K562 (cell line): ENCODE measurements at regions not wholly inside any gene's neighbourhood (a gene's known extent, or its start where the extent isn't known, plus 50 kb on each side); places are given as distances from the start of the nearest gene placed in this dataset.

ENCODE experiments used
- CREB1 ChIP-seq, 2 experiments: sonication (generic) in 1 of 2; formaldehyde crosslinking in 1 of 2; IDR thresholded peaks; 2 replicates each; pipeline versions ENCODE4 v1.6.1 to v1.8.0; 2012 to 2022; ENCODE audit warnings: inconsistent platforms in 1 of 2, mild to moderate bottlenecking in 1 of 2, missing genetic modification reagents in 1 of 2, moderate library complexity in 1 of 2
- CXXC5 ChIP-seq: fragments of 250-450 bp; sonication (Bioruptor Pico); IDR thresholded peaks from 2 replicates; pipeline ENCODE4 v1.8.0; 2022; ENCODE audit warnings: inconsistent platforms, mild to moderate bottlenecking, moderate library complexity
- FOS ChIP-seq: IDR thresholded peaks from 3 replicates; pipeline ENCODE4 v1.6.1; 2011; ENCODE audit not compliant: insufficient read length; ENCODE audit errors: extremely low read depth
- NBN ChIP-seq: fragments of 450-650 bp; IDR thresholded peaks from 2 replicates; pipeline ENCODE4 v1.6.1; 2016; ENCODE audit warnings: low read depth, mild to moderate bottlenecking
- OTX1 ChIP-seq: fragments of 450-650 bp; formaldehyde crosslinking; IDR thresholded peaks from 2 replicates; pipeline ENCODE4 v1.4.0; 2022; ENCODE audit warnings: mild to moderate bottlenecking
- PHF20 ChIP-seq: fragments of 450-650 bp; IDR thresholded peaks from 2 replicates; pipeline ENCODE4 v1.6.1; 2018; ENCODE audit not compliant: partially characterized antibody
- TAF7 ChIP-seq: fragments of 450-650 bp; IDR thresholded peaks from 2 replicates; pipeline ENCODE4 v1.6.1; 2016; ENCODE audit warnings: missing genetic modification characterization, missing compliant biosample characterization
- U2AF1 ChIP-seq: fragments of 200-400 bp; formaldehyde crosslinking; optimal IDR thresholded peaks from 2 replicates; pipeline ENCODE3; 2017; ENCODE audit warnings: mild to moderate bottlenecking, low read depth, low read length, moderate library complexity
- ZBTB33 ChIP-seq: sonication (generic); formaldehyde crosslinking; IDR thresholded peaks from 2 replicates; pipeline ENCODE4 v1.8.1; 2023; ENCODE audit warnings: mild to moderate bottlenecking, missing genetic modification reagents
- ZNF76 ChIP-seq: fragments of 250-450 bp; sonication (Bioruptor Pico); IDR thresholded peaks from 2 replicates; pipeline ENCODE4 v1.4.0; 2020; ENCODE audit warnings: mild to moderate bottlenecking, moderate library complexity, borderline replicate concordance
- TF ChIP-seq, protein P1 (sequence below): sonication (generic); formaldehyde crosslinking; IDR thresholded peaks from 2 replicates; pipeline ENCODE4 v1.8.0; 2023; ENCODE audit warnings: mild to moderate bottlenecking, missing genetic modification reagents

DNA sequence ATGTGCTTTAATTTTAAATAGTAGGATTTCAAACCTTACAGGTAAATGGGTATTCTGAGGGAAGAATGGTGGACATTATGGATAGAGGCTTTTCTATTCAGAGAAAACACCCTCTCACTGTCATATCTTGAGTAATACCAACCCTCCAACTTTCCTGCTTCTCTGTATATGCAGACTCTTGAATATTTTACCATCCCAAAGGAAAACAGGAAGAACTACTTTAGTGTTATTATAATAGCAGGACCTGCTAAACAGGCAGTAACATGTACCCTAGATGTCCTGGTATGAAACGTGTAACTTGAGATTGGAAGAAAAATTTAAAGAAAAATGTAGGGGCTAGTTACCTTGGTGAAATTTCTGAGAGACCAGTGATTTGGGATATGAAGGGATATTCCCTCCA is 82.9 kb upstream of the TRHDE start (continued):
- TF ChIP-seq U2AF1 (no peak), CREB1 (IDR thresholded peaks at IDR 0.05) (no peak), CREB1 (CRISPR knock-in tag; IDR thresholded peaks at IDR 0.05) (no peak), NBN (no peak), ZNF76 (no peak), ZBTB33 (CRISPR knock-in tag) (no peak), PHF20 (no peak), CXXC5 (CRISPR knock-in tag) (no peak), FOS (no peak), OTX1 (CRISPR knock-in tag) (no peak), TAF7 (tag) (no peak)
- TF ChIP-seq, protein P1, sequence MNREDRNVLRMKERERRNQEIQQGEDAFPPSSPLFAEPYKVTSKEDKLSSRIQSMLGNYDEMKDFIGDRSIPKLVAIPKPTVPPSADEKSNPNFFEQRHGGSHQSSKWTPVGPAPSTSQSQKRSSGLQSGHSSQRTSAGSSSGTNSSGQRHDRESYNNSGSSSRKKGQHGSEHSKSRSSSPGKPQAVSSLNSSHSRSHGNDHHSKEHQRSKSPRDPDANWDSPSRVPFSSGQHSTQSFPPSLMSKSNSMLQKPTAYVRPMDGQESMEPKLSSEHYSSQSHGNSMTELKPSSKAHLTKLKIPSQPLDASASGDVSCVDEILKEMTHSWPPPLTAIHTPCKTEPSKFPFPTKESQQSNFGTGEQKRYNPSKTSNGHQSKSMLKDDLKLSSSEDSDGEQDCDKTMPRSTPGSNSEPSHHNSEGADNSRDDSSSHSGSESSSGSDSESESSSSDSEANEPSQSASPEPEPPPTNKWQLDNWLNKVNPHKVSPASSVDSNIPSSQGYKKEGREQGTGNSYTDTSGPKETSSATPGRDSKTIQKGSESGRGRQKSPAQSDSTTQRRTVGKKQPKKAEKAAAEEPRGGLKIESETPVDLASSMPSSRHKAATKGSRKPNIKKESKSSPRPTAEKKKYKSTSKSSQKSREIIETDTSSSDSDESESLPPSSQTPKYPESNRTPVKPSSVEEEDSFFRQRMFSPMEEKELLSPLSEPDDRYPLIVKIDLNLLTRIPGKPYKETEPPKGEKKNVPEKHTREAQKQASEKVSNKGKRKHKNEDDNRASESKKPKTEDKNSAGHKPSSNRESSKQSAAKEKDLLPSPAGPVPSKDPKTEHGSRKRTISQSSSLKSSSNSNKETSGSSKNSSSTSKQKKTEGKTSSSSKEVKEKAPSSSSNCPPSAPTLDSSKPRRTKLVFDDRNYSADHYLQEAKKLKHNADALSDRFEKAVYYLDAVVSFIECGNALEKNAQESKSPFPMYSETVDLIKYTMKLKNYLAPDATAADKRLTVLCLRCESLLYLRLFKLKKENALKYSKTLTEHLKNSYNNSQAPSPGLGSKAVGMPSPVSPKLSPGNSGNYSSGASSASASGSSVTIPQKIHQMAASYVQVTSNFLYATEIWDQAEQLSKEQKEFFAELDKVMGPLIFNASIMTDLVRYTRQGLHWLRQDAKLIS (CRISPR knock-in tag): no peak
